WTC11 (cell line): ENCODE measurements at regions not wholly inside any gene's neighbourhood (a gene's known extent, or its start where the extent isn't known, plus 50 kb on each side); places are given as distances from the start of the nearest gene placed in this dataset.

ENCODE experiments used
- ATAC-seq: fragments of 200-7000 bp; cut with Tn5 transposase; 2 replicates; pipeline ENCODE4 v1.10.0; 2021; ENCODE audit warnings: mild to moderate bottlenecking, moderate library complexity
- CTCF ChIA-PET: fragments of 300-600 bp; sonication (Branson Sonifier 250); formaldehyde crosslinking; loops from one replicate; lab custom pipeline; 2021; ENCODE audit warnings: antibody characterized with exemption; lab: Charles Lee
- POLR2A ChIA-PET: fragments of 350-600 bp; sonication (Branson Sonifier 250); formaldehyde crosslinking; loops from one replicate; lab custom pipeline; 2021; ENCODE audit warnings: antibody characterized with exemption; lab: Charles Lee
- DNase-seq: peaks from one replicate; pipeline ENCODE4 v3.0.0; 2021; ENCODE audit warnings: low spot score
- H3K27ac Mint-ChIP-seq: 2 replicates; pipeline ENCODE4 v1.8.0; 2021; ENCODE audit warnings: mixed read lengths
- H3K27me3 Mint-ChIP-seq: 2 replicates; pipeline ENCODE4 v1.8.0; 2021; ENCODE audit warnings: low read depth, mild to moderate bottlenecking, moderate library complexity, mixed read lengths
- H3K36me3 Mint-ChIP-seq: 2 replicates; pipeline ENCODE4 v1.8.0; 2021; ENCODE audit warnings: mixed read lengths
- H3K4me1 Mint-ChIP-seq: 2 replicates; pipeline ENCODE4 v1.8.0; 2022; ENCODE audit warnings: mixed read lengths
- H3K4me3 Mint-ChIP-seq: 2 replicates; pipeline ENCODE4 v1.8.0; 2021; ENCODE audit warnings: mild to moderate bottlenecking, moderate library complexity, mixed read lengths
- H3K9me3 Mint-ChIP-seq: 2 replicates; pipeline ENCODE4 v1.8.0; 2021; ENCODE audit warnings: mixed read lengths
- AR ChIP-seq: fragments of 250-450 bp; sonication (Bioruptor Pico); IDR thresholded peaks from 2 replicates; pipeline ENCODE4 v1.9.0; 2021; ENCODE audit warnings: mild to moderate bottlenecking
- ATF6 ChIP-seq: sonication (generic); formaldehyde crosslinking; IDR thresholded peaks from 2 replicates; pipeline ENCODE4 v1.8.1; 2023; ENCODE audit warnings: mild to moderate bottlenecking, missing genetic modification reagents
- E2F5 ChIP-seq: sonication (generic); formaldehyde crosslinking; IDR thresholded peaks from 2 replicates; pipeline ENCODE4 v1.8.1; 2022; ENCODE audit warnings: mild to moderate bottlenecking, moderate library complexity, missing genetic modification reagents
- ERG ChIP-seq: fragments of 250-450 bp; sonication (Bioruptor Pico); IDR thresholded peaks from 2 replicates; pipeline ENCODE4 v1.8.0; 2021; ENCODE audit warnings: mild to moderate bottlenecking
- IRF2 ChIP-seq: sonication (generic); formaldehyde crosslinking; IDR thresholded peaks from 2 replicates; pipeline ENCODE4 v1.8.0; 2022; ENCODE audit warnings: low read depth, missing genetic modification reagents, borderline replicate concordance
- MXD4 ChIP-seq: fragments of 250-450 bp; sonication (Bioruptor Pico); IDR thresholded peaks from 2 replicates; pipeline ENCODE4 v1.8.0; 2021; ENCODE audit warnings: mild to moderate bottlenecking, moderate library complexity, borderline replicate concordance
- NR3C1 ChIP-seq: sonication (generic); formaldehyde crosslinking; conservative IDR thresholded peaks from 2 replicates; pipeline ENCODE4 v1.8.1; 2023; ENCODE audit warnings: low read depth, mild to moderate bottlenecking, missing genetic modification reagents
- SOX15 ChIP-seq: fragments of 250-450 bp; sonication (Bioruptor Pico); IDR thresholded peaks from 2 replicates; pipeline ENCODE4 v1.9.0; 2021; ENCODE audit warnings: mild to moderate bottlenecking
- TP53 ChIP-seq: sonication (generic); formaldehyde crosslinking; IDR thresholded peaks from 2 replicates; pipeline ENCODE4 v1.8.1; 2023; ENCODE audit warnings: mild to moderate bottlenecking, missing genetic modification reagents
- USF1 ChIP-seq: sonication (generic); formaldehyde crosslinking; IDR thresholded peaks from 2 replicates; pipeline ENCODE4 v1.8.0; 2022; ENCODE audit warnings: mild to moderate bottlenecking, missing genetic modification reagents
- ZBTB43 ChIP-seq: sonication (generic); formaldehyde crosslinking; IDR thresholded peaks from 2 replicates; pipeline ENCODE4 v1.8.1; 2023; ENCODE audit warnings: mild to moderate bottlenecking, missing genetic modification reagents
- ZMAT4 ChIP-seq: fragments of 250-450 bp; sonication (Bioruptor Pico); IDR thresholded peaks from 2 replicates; pipeline ENCODE4 v1.9.0; 2021; ENCODE audit warnings: mild to moderate bottlenecking
- ZNF263 ChIP-seq: sonication (generic); formaldehyde crosslinking; IDR thresholded peaks from 2 replicates; pipeline ENCODE4 v1.8.1; 2022; ENCODE audit warnings: low read depth, mild to moderate bottlenecking, moderate library complexity, missing genetic modification reagents
- ZNF396 ChIP-seq: fragments of 250-450 bp; sonication (Bioruptor Pico); IDR thresholded peaks from 2 replicates; pipeline ENCODE4 v1.8.0; 2021; ENCODE audit warnings: mild to moderate bottlenecking, moderate library complexity, borderline replicate concordance
- ZNF416 ChIP-seq: fragments of 250-450 bp; sonication (Bioruptor Pico); IDR thresholded peaks from 2 replicates; pipeline ENCODE4 v1.9.0; 2021; ENCODE audit warnings: mild to moderate bottlenecking, inconsistent platforms

- H3K27me3 Mint-ChIP-seq = no peaks in the 10 kb centered on the region; the same call in 1 of the 2 replicates
- H3K36me3 Mint-ChIP-seq = no peaks in the 10 kb centered on the region
- ChIA-PET POLR2A (no interaction called here), CTCF (interaction anchor here (1.7 kb wide), 1 partner anchor 12 kb away, joined by 5 read pairs; no protein-coding TSS in a partner anchor)
- TF ChIP-seq ERG (CRISPR knock-in tag) (no peak), ZMAT4 (CRISPR knock-in tag) (no peak), USF1 (CRISPR knock-in tag) (no peak), IRF2 (CRISPR knock-in tag) (no peak), SOX15 (no peak), TP53 (CRISPR knock-in tag) (no peak), ZNF416 (CRISPR knock-in tag) (no peak), NR3C1 (no peak), ZNF396 (no peak), ZNF263 (CRISPR knock-in tag) (no peak), ATF6 (CRISPR knock-in tag) (no peak), ZBTB43 (CRISPR knock-in tag) (no peak), AR (CRISPR knock-in tag) (no peak), E2F5 (CRISPR knock-in tag) (no peak), MXD4 (CRISPR knock-in tag) (no peak)
- ATAC-seq (no peak), DNase-seq (no peak)
- no peak overlapping the region for H3K27ac Mint-ChIP-seq
- H3K9me3 Mint-ChIP-seq = peaks cover 4% of the 10 kb centered on the region; the same call in 1 of the 2 replicates
- H3K4me1 Mint-ChIP-seq = no peaks in the 10 kb centered on the region
- no peak overlapping the region for H3K4me3 Mint-ChIP-seq
These were observed 528.8 kb downstream of the SHQ1 start for GRCh38 chr3:72319194-72320094.
